SK-N-SH (cell line): ENCODE measurements at regions not wholly inside any gene's neighbourhood (a gene's known extent, or its start where the extent isn't known, plus 50 kb on each side); places are given as distances from the start of the nearest gene placed in this dataset.

ENCODE experiments used
- CTCF ChIA-PET: fragments of 300-600, 350-600 bp; formaldehyde crosslinking; extraction: SDS; loops from one replicate; lab custom pipeline; 2021; lab: Yijun Ruan, JAX
- POLR2A ChIA-PET: fragments of 350-600 bp; sonication (Branson Sonifier 250); formaldehyde crosslinking; extraction: SDS; loops from one replicate; lab custom pipeline; 2020; ENCODE audit warnings: antibody characterized with exemption, inconsistent platforms; lab: Yijun Ruan, JAX
- DNase-seq: peaks from one replicate; pipeline ENCODE4 v3.0.0; 2012
- H2AFZ ChIP-seq: fragments of 200-600 bp; sonication (generic); 2 replicates; pipeline ENCODE4 v1.8.1; 2016; ENCODE audit warnings: antibody characterized with exemption, mild to moderate bottlenecking, low read depth
- H3F3A ChIP-seq: fragments of 200-600 bp; sonication (generic); replicated peaks from 2 replicates; pipeline ENCODE3; 2016; ENCODE audit warnings: antibody characterized with exemption, mild to moderate bottlenecking; ENCODE audit not compliant: insufficient read depth
- H3K27ac ChIP-seq, 2 experiments: fragments of 200-500 bp in 1 of 2; fragments of 200-600 bp in 1 of 2; sonication (Bioruptor generic) in 1 of 2; sonication (generic), shearing (Covaris generic) in 1 of 2; 2 replicates each; pipeline versions ENCODE4 v1.5.1 to v1.6.1; 2014 to 2016; ENCODE audit warnings: low read depth in 2 of 2, inconsistent platforms in 1 of 2, low read length in 1 of 2, mild to moderate bottlenecking in 1 of 2, mixed read lengths in 1 of 2
- H3K27me3 ChIP-seq: fragments of 200-600 bp; sonication (generic), shearing (Covaris generic); 2 replicates; pipeline ENCODE4 v1.6.1; 2016; ENCODE audit warnings: mixed run types; ENCODE audit not compliant: insufficient read depth
- H3K36me3 ChIP-seq, 2 experiments: fragments of 200-500 bp in 1 of 2; fragments of 200-600 bp in 1 of 2; sonication (Bioruptor generic) in 1 of 2; sonication (generic) in 1 of 2; replicated peaks in 1 of 2; 2 replicates each; pipeline versions ENCODE3 to v1.5.1; 2014 to 2016; ENCODE audit warnings: low read length in 1 of 2, mild to moderate bottlenecking in 1 of 2; ENCODE audit not compliant: insufficient read depth in 2 of 2, control insufficient read depth in 1 of 2
- H3K4me1 ChIP-seq, 2 experiments: fragments of 200-500 bp in 1 of 2; fragments of 200-600 bp in 1 of 2; sonication (Bioruptor generic) in 1 of 2; sonication (generic), shearing (Covaris generic) in 1 of 2; 2 replicates each; pipeline versions ENCODE4 v1.5.1 to v1.6.1; 2014 to 2016; ENCODE audit warnings: low read depth in 1 of 2, low read length in 1 of 2, mixed run types in 1 of 2; ENCODE audit not compliant: insufficient read depth in 2 of 2, control insufficient read depth in 1 of 2
- H3K4me2 ChIP-seq: fragments of 200-600 bp; sonication (generic), shearing (Covaris generic); 2 replicates; pipeline ENCODE4 v1.6.1; 2017; ENCODE audit warnings: mixed run types
- H3K4me3 ChIP-seq, 2 experiments: fragments of 200-500 bp in 1 of 2; fragments of 200-600 bp in 1 of 2; sonication (Bioruptor generic) in 1 of 2; sonication (generic), shearing (Covaris generic) in 1 of 2; 2 replicates each; pipeline versions ENCODE4 v1.5.1 to v1.8.1; 2014 to 2016; ENCODE audit warnings: low read depth in 2 of 2, inconsistent platforms in 1 of 2, low read length in 1 of 2, mild to moderate bottlenecking in 1 of 2, mixed read lengths in 1 of 2, moderate library complexity in 1 of 2
- H3K79me2 ChIP-seq: fragments of 200-600 bp; sonication (generic); 2 replicates; pipeline ENCODE4 v1.8.1; 2017; ENCODE audit warnings: mild to moderate bottlenecking; ENCODE audit not compliant: insufficient read depth
- H3K9ac ChIP-seq: fragments of 200-600 bp; sonication (generic); 2 replicates; pipeline ENCODE4 v1.6.1; 2017; ENCODE audit warnings: mixed run types
- H3K9me2 ChIP-seq: fragments of 200-600 bp; sonication (generic); 2 replicates; pipeline ENCODE4 v1.6.1; 2017; ENCODE audit warnings: mixed run types
- H3K9me3 ChIP-seq: fragments of 200-600 bp; sonication (generic); 2 replicates; pipeline ENCODE4 v1.6.1; 2017; ENCODE audit warnings: mixed run types, mild to moderate bottlenecking, moderate library complexity
- H4K20me1 ChIP-seq: fragments of 200-600 bp; sonication (generic); 2 replicates; pipeline ENCODE4 v1.6.1; 2017; ENCODE audit warnings: mild to moderate bottlenecking, mixed run types; ENCODE audit not compliant: insufficient read depth
- CHD2 ChIP-seq: fragments of 150-350 bp; IDR thresholded peaks from 2 replicates; pipeline ENCODE4 v1.6.1; 2018; ENCODE audit warnings: low read length; ENCODE audit not compliant: partially characterized antibody
- ELF1 ChIP-seq: IDR thresholded peaks from 2 replicates; pipeline ENCODE4 v1.4.0; 2012
- EP300 ChIP-seq, 2 experiments: IDR thresholded peaks; 2 replicates each; pipeline versions ENCODE4 v1.4.0 to v1.6.1; 2012; ENCODE audit warnings: borderline replicate concordance in 1 of 2, low read depth in 1 of 2, low read length in 1 of 2
- EZH2phosphoT487 ChIP-seq: fragments of 200-600 bp; sonication (generic); IDR thresholded peaks from 2 replicates; pipeline ENCODE4 v1.6.1; 2017; ENCODE audit warnings: low read depth, mixed run types, mild to moderate bottlenecking, antibody characterized with exemption, moderate library complexity, borderline replicate concordance
- FOSL2 ChIP-seq: IDR thresholded peaks from 2 replicates; pipeline ENCODE4 v1.4.0; 2012; ENCODE audit warnings: low read depth, mild to moderate bottlenecking, moderate library complexity, borderline replicate concordance
- FOXJ3 ChIP-seq: sonication (generic); formaldehyde crosslinking; IDR thresholded peaks from 2 replicates; pipeline ENCODE4 v1.5.1; 2020; ENCODE audit warnings: mild to moderate bottlenecking, missing genetic modification reagents
- FOXM1 ChIP-seq: IDR thresholded peaks from 2 replicates; pipeline ENCODE4 v1.4.0; 2012; ENCODE audit warnings: low read depth, mild to moderate bottlenecking
- GABPA ChIP-seq: IDR thresholded peaks from 2 replicates; pipeline ENCODE4 v1.4.0; 2012; ENCODE audit warnings: low read depth, mild to moderate bottlenecking
- JUND ChIP-seq: IDR thresholded peaks from 2 replicates; pipeline ENCODE4 v1.4.0; 2012
- MAX ChIP-seq: IDR thresholded peaks from 2 replicates; pipeline ENCODE4 v1.4.0; 2012; ENCODE audit warnings: low read depth
- NRF1 ChIP-seq: IDR thresholded peaks from 2 replicates; pipeline ENCODE4 v1.6.1; 2012; ENCODE audit warnings: low read depth, mild to moderate bottlenecking, low read length
- POLR2AphosphoS5 ChIP-seq: IDR thresholded peaks from 2 replicates; pipeline ENCODE4 v1.6.1; 2012; ENCODE audit warnings: low read depth, low read length
- RAD21 ChIP-seq: IDR thresholded peaks from 2 replicates; pipeline ENCODE4 v1.6.1; 2012; ENCODE audit warnings: mild to moderate bottlenecking, low read length
- REST ChIP-seq: IDR thresholded peaks from 2 replicates; pipeline ENCODE4 v1.6.1; 2012; ENCODE audit warnings: mild to moderate bottlenecking, low read depth, low read length, moderate library complexity
- RFX5 ChIP-seq: IDR thresholded peaks from 2 replicates; pipeline ENCODE4 v1.6.1; 2012; ENCODE audit warnings: mild to moderate bottlenecking, improper control_type of control experiment, low read length
- RXRA ChIP-seq: IDR thresholded peaks from 2 replicates; pipeline ENCODE4 v1.4.0; 2012; ENCODE audit warnings: low read depth, mild to moderate bottlenecking, borderline replicate concordance
- SIN3A ChIP-seq: IDR thresholded peaks from 2 replicates; pipeline ENCODE4 v1.6.1; 2012; ENCODE audit warnings: low read depth, mild to moderate bottlenecking, low read length, moderate library complexity, borderline replicate concordance
- SMC3 ChIP-seq: IDR thresholded peaks from 2 replicates; pipeline ENCODE4 v1.6.1; 2012; ENCODE audit warnings: low read depth, low read length, improper control_type of control experiment
- TAF1 ChIP-seq: IDR thresholded peaks from 2 replicates; pipeline ENCODE4 v1.6.1; 2012; ENCODE audit warnings: low read depth, mild to moderate bottlenecking, low read length, moderate library complexity, borderline replicate concordance
- TEAD4 ChIP-seq: IDR thresholded peaks from 2 replicates; pipeline ENCODE4 v1.4.0; 2012; ENCODE audit warnings: mild to moderate bottlenecking, borderline replicate concordance; ENCODE audit not compliant: insufficient read depth
- USF1 ChIP-seq: IDR thresholded peaks from 2 replicates; pipeline ENCODE4 v1.4.0; 2012; ENCODE audit warnings: low read depth, borderline replicate concordance
- YY1 ChIP-seq: IDR thresholded peaks from 2 replicates; pipeline ENCODE4 v1.4.0; 2012; ENCODE audit warnings: low read depth, mild to moderate bottlenecking
- WGBS: methylation state at CpG from one replicate; pipeline ENCODE4 v1.1.6; 2017; ENCODE audit warnings: low lambda C conversion rate; 5-methylcytosine and 5-hydroxymethylcytosine counted together
- TF ChIP-seq, protein P1 (sequence below): IDR thresholded peaks from 2 replicates; pipeline ENCODE4 v1.4.0; 2012; ENCODE audit warnings: low read depth, borderline replicate concordance

DNA sequence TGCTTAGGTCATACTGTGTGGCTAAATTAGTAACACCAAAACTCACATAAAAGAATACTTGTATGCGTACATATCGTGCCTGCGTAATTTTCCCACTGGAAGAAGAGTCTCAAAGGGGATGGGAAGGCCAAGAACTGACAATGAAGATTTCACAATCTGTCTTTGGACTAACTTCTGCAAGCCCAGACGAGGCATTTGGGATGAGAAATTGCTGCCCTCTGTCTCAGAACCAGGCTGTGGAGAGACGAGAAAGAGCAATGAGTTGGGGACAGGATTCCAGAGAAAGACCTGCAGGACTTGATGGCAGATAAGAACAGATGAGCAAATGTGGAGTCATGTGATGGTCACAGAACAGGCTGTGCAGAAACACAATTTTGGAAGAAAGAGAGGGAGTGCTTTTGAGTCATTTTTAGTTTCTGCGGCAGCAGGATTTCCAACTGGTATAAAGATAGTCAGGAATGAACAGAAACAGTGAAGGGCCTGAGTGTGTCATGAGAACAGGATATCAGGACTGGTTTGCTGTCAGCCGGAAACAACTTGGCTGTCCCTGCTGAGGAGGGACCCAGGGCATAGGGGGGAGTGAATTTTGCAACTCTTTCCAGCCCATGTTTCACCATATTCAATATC lies 82.7 kb upstream of the CTSC start:
- ChIA-PET POLR2A (no interaction called here), CTCF (no interaction called here)
- Histone ChIP-seq H2AFZ (no peak overlapping the region; the same call in 1 of the 2 replicates), H3K4me2 (no peak overlapping the region), H3F3A (no peaks in the 10 kb centered on the region), H3K4me3 (no peak overlapping the region), H3K36me3 (no peaks in the 10 kb centered on the region), H3K27ac (no peak overlapping the region), H3K4me1 (no peaks in the 10 kb centered on the region), H4K20me1 (no peaks in the 10 kb centered on the region), H3K79me2 (no peaks in the 10 kb centered on the region), H3K9me2 (no peaks in the 10 kb centered on the region), H3K9ac (no peak overlapping the region), H3K9me3 (no peaks in the 10 kb centered on the region), H3K27me3 (no peaks in the 10 kb centered on the region)
- no peak for DNase-seq
- 80% methylated on average over 7 of the region's 7 CpGs for WGBS
- TF ChIP-seq RAD21 (no peak), USF1 (no peak), RFX5 (no peak), TAF1 (no peak), MAX (no peak), CHD2 (no peak), NRF1 (no peak), FOXJ3 (CRISPR knock-in tag) (no peak), FOXM1 (no peak), EZH2phosphoT487 (no peak), POLR2AphosphoS5 (no peak), FOSL2 (no peak), EP300 (IDR thresholded peaks at IDR 0.05; ENCODE audit: borderline replicate concordance in 1 of 2, low read depth in 1 of 2, low read length in 1 of 2) (no peak), JUND (no peak)
- TF ChIP-seq, protein P1, sequence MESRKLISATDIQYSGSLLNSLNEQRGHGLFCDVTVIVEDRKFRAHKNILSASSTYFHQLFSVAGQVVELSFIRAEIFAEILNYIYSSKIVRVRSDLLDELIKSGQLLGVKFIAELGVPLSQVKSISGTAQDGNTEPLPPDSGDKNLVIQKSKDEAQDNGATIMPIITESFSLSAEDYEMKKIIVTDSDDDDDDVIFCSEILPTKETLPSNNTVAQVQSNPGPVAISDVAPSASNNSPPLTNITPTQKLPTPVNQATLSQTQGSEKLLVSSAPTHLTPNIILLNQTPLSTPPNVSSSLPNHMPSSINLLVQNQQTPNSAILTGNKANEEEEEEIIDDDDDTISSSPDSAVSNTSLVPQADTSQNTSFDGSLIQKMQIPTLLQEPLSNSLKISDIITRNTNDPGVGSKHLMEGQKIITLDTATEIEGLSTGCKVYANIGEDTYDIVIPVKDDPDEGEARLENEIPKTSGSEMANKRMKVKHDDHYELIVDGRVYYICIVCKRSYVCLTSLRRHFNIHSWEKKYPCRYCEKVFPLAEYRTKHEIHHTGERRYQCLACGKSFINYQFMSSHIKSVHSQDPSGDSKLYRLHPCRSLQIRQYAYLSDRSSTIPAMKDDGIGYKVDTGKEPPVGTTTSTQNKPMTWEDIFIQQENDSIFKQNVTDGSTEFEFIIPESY: no peak

GRCh38 chr11:88418508-88418907 lies 81.0 kb upstream of the CTSC start:
- 59% methylated on average over 3 of the region's 3 CpGs for WGBS
- Histone ChIP-seq H3K4me3 (no peak overlapping the region), H3K9me3 (no peaks in the 10 kb centered on the region), H3K4me1 (peaks cover 0 to 5% of the 10 kb centered on the region in 2 experiments; a peak in 1 of 4 replicates), H3K36me3 (no peaks in the 10 kb centered on the region), H3F3A (no peaks in the 10 kb centered on the region), H4K20me1 (no peaks in the 10 kb centered on the region), H3K9ac (no peak overlapping the region), H3K27me3 (no peaks in the 10 kb centered on the region), H3K4me2 (no peak overlapping the region), H3K27ac (no peak overlapping the region), H2AFZ (no peak overlapping the region), H3K9me2 (no peaks in the 10 kb centered on the region), H3K79me2 (no peaks in the 10 kb centered on the region)
- POLR2A ChIA-PET: no interaction called here
- CTCF ChIA-PET: no interaction called here
- no peak for DNase-seq
- TF ChIP-seq RFX5 (no peak), SMC3 (no peak), TEAD4 (no peak), FOXM1 (no peak), GABPA (no peak), EZH2phosphoT487 (no peak), REST (no peak), YY1 (no peak), SIN3A (no peak), ELF1 (no peak), RAD21 (no peak), NRF1 (no peak), RXRA (no peak), FOSL2 (no peak)
